ENCODE measurements at regions not wholly inside any gene's neighbourhood (a gene's known extent, or its start where the extent isn't known, plus 50 kb on each side); places are given as distances from the start of the nearest gene placed in this dataset.
"Not testable (repeated sequence)": the region's sequence is repeated elsewhere in the genome, so short reads cannot be mapped to it uniquely, and the experiment has no call there.

DNA sequence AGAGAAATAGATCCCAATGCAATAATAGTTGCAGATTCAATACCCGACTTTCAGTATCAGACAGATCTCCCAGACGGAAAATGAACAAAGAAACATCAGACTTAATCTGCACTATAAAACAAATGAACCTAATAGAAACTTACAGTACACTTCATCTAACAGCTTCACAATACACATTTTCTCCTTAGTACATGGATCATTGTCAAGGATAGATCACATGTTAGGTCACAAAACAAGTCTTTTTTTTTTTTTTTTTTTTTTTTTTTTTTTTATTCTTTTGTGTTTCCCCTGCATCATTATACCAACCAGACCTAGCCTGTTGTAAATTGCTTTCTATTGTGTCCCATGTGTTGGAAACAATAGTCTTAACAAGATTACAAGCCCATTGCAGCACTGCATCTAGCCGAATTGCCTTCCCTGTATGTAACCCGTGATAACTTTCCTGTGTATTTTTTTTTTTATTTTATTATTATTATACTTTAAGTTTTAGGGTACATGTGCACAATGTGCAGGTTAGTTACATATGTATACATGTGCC, 134.0 kb upstream of the MAD2L1 start:
- DNase-seq: not testable (repeated sequence)

DNA sequence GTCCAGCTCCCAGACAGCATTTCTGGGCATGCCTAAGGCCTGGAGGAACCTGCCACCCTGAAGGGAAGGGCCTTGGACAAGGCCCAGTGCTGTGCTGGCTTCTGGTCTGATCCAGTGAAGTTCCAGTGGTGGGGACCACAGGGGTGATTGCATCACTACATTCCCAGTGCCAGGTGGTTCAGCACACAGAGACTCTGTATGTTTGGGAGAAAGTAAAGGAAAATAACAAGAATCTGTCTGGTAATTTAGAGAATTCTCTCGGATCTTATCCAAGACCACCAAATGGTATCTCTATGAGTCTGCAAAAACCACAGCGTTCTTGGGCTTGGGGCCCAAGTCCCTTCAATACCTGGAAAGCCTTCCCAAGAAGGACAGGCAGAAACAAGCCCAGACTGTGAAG, 131.8 kb upstream of the MAD2L1 start:
- no peak for DNase-seq

DNA sequence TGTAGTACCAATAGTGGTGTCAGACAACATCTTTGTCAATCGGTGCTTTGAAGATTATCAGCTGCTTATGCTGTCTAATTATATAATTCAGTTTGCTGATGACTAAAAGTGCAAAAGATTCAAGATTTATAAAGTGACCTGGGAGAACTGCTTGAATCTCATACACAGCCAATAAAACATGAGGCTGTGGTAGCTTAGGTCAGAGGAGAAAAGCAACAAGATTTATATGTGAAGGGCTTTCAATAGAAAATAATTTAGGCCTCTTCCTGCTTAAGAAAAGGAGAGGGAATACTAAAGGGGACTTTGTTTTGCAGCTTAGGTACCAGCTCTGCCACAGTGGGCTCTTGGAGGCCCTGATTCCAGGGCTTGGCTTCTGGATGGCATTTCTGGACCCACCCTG, 111.0 kb upstream of the MAD2L1 start:
- DNase-seq: no peak

DNA sequence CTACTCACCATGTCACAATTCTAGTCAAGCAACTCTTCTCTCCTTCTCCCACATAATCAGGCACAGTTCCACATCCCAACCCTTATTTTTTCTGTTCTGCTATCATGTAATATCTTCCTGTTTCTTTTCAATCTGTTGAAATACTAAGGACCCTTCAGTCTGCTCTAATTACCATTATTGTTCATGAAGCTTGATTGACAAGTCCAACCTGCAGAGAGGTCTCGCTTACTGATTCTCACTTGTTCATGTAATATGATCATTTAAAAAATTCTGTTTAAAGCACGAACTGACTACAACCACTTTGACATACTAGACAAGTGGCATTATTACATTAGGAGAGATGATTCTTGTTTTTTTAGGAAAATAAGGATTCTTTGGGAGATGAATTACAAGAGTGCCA, 108.6 kb upstream of the MAD2L1 start:
- no peak for DNase-seq

DNA sequence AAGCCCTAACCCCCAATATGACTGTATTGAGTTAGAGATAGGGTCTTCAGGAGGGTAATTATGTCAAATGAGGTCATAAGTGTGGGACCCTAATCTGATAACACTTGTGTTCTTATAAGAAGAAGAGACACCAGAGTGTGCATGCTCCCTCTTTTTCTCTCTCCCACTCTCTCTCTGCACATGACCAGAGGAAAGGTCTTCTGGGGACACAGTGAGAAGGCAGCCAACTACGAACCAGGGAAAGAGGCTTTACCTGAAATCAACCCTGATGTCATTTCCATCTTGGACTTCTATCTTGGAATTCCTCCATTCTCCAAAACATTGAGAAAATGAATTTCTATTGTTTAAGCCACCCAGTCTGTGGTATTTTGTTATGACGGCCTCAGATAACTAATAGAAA, 97.2 kb upstream of the MAD2L1 start:
- no peak for DNase-seq

- no peak for DNase-seq
Measured at GRCh38 chr4:120158841-120159463, 92.3 kb upstream of the MAD2L1 start.

- DNase-seq: no peak
Measured at GRCh38 chr4:120158046-120158445, 91.4 kb upstream of the MAD2L1 start.

DNA sequence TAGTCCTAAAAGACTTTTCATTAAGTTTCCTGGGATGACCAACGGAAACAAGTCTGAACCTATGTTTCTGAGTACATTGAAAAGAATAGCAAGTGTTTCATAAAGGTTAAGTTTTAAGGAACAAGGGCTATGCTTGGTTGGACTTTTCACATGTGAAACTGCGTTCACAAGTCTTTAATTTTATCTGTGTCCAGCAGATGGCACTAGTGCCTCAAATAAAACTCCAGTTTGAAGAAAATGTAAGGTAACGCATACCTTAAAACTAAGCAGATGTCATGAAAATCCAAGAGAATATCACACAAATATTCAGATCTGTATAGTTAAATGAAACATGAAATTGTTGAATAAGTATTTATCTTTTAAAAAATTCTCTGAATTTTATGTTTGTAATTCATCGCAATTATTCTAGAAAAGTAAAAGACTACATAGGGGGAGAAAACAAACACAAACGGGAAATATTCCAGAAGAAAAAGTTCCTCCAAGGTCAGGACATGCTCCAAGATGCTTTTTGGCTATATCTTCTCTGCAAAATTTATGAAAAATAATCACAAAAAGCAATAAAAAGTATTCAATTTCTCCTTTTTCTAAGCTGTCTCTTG, 89.6 kb upstream of the MAD2L1 start:
- DNase-seq: peak; percentile 72

DNA sequence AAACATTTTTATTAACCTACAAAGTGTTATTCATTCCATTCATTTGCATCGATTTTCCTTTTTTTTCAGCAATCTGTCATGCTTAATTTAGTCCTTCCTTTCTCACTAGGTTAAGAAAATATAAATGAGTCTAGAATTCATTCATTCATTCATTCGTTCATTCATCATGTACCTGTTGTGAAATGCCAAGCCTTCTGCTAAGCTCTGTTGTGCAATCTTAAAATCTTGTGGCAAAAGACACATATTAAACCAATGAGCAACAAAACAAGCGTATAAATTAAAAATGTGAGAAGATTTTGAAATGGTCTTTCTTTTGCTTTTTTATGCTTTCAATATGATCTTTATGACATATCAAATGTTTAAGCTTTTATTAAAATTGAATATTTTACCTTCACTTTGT, 88.6 kb upstream of the MAD2L1 start:
- DNase-seq: no peak

- no peak for DNase-seq
Measured at GRCh38 chr4:120144634-120145033, 78.0 kb upstream of the MAD2L1 start.

DNA sequence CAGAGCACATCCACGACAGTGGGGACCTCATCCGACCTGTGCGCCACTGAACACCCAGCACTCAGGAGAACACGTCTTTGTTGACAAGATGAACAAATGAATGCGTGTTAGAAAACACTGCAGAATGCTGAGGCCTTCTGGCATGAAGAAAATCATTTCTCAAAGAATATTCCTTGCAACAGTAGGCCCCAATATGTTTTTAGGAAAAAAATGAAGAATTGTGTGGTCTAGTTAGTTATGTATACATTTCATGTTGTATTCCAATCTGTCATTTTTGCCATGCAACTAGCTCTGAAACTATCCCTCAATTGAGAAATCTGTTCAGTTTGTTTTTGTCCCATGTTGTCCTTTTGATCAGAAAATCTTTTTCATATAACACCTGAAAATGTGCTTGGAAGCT, 77.4 kb upstream of the MAD2L1 start:
- no peak for DNase-seq

GRCh38 chr4:120139392-120139791, 72.7 kb upstream of the MAD2L1 start:
- DNase-seq: no peak

DNA sequence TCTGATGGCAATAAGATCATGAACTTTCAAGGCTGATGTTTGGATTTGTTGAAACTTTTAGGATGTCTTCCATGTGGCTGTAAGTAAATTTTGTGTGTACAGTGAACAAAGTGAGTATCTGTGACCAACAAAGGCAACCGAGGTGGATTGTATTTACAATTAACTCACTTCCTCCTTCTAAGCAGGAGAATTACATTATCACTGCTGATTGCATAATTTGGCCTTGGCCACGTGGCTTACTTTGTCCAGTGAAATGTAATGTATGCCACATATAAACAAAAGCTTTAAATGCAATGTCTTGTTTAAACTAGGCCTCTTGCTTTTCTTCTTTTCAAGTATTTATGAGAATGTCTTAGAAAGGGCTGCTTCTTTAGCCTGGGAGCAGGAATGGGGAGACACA, 66.3 kb upstream of the MAD2L1 start:
- no peak for DNase-seq

GRCh38 chr4:120130786-120131185, 64.1 kb upstream of the MAD2L1 start:
- DNase-seq: no peak
